ENCODE measurements at regions not wholly inside any gene's neighbourhood (a gene's known extent, or its start where the extent isn't known, plus 50 kb on each side); places are given as distances from the start of the nearest gene placed in this dataset.
"Not testable (repeated sequence)": the region's sequence is repeated elsewhere in the genome, so short reads cannot be mapped to it uniquely, and the experiment has no call there.

DNA sequence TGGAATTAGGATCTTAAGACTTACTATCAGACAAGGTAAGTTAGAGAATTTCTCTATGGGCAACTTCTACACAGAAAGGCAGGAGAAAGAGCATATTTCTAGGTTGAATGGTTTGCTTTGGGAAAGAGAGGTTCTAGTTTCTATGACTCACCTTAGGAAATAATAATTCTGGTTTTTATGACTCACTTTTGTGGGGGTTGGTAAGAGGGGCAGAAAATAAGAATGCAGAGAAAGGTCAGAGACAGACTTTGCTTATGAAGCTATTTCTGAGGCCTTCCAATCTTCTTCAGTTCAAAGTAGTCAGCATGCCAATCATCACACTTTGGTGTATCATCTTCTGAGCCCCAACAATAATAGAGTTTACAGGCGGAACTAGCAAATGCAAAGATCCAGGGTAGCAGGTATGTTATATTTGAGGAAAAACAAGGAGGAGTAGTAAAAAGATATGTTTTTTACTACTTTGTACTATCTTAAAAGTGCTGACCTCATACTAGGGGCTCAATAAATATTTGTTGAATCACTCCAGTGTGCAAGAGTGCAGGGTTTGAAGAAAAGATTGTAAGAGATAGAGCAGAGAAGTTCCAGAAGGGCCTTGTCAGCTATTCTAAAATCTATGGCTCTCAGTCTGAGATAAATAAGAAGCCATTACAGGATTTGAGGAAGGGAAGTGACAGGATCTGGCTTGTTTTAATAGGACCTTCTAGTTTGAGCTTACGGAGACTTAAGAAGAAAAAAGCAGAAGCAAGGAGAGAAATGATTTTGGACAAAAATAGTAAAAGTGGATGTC, 56.7 kb upstream of the LRFN5 start:
- DNase-seq (ENCODE audit: low read depth) = no peak

DNA sequence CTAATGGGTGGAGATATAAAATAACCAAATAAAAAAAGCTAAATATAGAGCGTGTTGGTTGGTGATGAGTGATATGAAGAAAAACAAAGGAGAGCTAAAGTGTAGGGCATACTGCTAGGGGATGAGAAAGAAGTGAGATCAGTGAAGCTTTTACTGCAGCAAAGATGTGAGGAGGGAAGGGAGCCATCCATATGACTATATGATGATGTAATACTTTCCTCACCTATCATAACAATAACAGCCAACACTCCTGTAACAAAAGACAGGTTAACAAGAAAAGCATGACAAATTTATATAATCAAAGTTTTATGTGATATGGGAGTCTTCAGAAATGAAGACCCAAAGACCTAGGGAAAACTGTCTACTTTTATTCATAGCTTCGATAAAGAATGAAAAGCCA, 57.4 kb upstream of the LRFN5 start:
- DNase-seq (ENCODE audit: low read depth) = no peak

DNA sequence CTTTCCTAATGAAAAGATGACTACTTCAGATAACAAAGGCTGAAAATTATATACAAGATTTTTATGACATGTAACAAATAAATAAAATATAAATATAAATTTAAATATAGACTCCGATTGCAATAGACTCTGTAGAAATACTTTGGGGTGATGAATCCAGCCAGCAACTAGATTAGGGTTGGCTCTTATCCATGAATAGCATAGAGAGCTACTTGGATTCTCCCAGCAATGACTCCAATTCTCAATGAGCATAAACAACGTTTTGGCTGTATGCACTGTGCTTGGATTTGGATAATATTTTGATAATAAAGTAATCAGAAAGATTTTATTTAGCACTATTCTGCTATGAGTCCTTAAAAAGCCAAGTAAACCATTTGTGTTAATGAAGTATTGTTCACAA, 58.0 kb upstream of the LRFN5 start:
- DNase-seq (ENCODE audit: low read depth) = no peak

DNA sequence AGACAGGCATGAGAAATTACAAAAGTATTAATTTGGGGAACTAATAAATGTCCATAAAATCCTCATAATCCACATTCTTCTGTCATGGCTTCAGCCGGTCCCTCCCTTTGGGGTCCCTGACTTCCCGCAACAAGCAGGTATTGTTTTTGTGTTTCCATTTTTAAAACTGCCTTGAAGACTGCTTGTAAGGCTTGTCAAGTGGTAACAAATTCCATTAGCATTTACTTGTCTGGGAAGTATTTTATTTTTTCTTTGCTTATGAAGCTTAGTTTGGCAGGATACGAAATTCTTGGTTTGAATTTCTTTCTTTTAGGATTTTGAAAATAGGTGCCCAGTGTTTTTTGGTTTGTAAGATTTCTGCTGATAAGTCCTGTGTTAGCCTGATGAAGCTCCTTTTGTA, 65.3 kb upstream of the LRFN5 start:
- DNase-seq (ENCODE audit: low read depth) = no peak

DNA sequence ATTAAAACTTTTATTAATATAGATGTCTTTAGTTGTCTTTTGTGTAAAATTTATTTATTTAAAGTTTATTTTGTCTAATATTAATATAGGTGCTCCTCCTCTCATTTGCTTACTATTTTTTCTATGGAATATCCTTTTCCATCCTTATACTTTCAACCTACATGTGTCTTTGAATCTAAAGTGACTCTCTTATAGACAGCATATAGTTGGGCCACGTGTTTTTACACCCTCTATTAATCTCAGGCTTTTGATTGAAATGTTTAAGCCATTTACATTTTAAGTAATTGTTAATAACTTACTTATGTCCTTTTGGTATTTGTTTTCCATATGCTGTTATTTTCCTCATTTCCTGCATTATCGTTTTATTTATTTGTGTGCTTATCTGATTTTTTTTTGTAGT, 74.4 kb upstream of the LRFN5 start:
- no peak for DNase-seq (ENCODE audit: low read depth)

DNA sequence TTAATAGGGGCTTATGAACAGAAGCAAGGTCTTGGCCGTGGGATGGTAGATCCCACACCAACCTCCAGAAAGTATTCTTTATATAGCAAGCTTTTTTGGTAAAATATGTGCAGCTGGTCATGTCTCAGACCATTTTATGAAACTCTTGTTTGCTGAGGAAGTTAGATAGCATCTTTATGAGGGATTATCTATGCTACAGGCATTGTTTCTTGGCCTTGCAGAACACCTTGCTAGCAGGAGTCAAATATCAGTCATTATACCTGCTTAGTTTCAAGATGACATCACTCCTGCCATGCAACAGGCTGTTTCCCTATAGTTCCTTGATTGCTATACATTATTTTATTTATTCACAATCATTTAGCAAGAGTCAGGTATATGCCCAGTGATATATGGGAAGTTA, 84.8 kb upstream of the LRFN5 start:
- no peak for DNase-seq (ENCODE audit: low read depth)

DNA sequence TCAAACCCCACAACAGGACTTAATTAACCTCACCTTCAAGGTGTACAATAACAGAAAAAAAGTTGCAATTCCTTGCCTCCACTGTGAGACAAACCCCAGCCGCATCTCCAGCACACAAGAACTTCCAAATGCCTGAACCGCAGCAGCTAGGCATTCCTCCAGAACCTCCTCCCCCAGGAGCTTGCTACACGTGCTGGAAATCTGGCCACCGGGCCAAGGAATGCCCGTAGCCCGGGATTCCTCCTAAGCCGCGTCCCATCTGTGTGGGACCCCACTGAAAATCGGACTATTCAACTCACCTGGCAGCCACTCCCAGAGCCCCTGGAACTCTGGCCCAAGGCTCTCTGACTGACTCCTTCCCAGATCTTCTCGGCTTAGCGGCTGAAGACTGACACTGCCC, 88.6 kb upstream of the LRFN5 start:
- DNase-seq (ENCODE audit: low read depth) = not testable (repeated sequence)

DNA sequence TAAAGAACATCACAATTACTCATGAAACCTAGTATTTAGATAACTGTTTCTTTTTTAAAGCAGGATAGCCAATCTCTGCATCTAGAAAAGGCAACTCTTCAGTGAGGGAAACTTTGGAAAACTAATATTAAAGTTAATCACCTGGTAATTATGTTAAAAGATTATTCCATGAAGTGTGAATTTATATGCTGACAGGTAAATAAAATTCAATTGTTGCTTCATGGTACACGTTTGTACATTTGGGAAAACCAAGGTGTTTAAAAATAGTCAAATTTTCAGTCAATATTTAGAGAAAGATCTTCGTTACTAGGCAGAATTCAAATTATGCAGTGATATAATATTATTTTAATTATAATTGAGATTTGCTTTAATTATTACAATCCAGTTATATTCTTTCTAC, 100.1 kb upstream of the LRFN5 start:
- DNase-seq (ENCODE audit: low read depth) = no peak

DNA sequence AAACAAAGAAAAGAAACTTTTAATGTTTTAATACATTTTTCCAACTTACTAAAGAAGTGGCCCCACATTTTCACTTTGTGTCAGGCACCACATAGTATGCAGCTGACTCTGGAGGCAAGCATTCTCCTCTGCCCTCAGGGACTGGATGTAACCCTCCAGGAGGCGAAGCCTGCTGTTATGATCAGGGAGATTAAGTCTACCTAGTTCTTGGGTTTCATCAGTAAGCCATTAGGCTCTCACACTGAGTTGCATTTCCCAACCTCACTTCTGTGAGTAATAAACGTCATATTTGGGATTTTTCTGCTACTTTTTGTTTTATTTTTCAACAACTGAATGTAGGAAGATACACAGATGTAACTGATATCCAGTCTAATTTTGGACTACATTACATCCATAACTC, 101.2 kb upstream of the LRFN5 start:
- no peak for DNase-seq (ENCODE audit: low read depth)

DNA sequence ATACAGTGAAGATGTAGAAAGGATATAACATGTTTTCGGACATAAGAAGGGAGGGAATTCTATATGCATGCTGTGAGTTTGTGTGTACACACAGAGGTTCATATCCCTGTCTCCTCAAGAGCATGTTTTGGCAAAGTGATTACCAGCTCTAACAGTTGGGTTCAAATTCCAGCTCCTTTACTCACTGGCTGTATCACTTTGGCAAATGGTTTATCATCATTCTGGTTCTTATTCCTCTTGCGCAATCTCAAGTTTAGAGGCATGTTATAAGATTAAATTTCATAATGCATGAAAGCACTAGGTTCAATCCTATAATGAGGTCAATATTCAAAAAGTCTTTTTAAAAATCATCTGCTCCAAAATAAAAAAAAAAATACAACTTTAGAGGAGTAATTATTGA, 107.7 kb upstream of the LRFN5 start:
- no peak for DNase-seq (ENCODE audit: low read depth)

DNA sequence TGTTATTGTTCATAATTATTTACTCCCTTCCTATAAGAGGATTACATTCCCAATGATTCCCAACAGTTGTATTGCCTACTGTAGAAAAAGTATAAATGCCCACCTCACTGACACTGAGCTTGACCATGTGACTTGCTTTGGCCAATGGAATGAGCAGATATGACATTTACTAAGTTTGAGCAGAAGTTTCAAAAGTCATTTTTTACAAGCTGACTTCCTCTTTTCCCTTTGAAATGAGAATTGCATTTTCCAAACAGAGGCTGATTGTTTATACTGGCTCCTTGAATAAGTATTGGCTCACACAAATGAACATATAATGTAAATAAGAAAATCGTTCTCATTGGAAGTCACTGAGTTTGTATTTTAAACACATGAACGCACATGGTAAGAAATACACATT, 116.4 kb upstream of the LRFN5 start:
- no peak for DNase-seq (ENCODE audit: low read depth)

DNA sequence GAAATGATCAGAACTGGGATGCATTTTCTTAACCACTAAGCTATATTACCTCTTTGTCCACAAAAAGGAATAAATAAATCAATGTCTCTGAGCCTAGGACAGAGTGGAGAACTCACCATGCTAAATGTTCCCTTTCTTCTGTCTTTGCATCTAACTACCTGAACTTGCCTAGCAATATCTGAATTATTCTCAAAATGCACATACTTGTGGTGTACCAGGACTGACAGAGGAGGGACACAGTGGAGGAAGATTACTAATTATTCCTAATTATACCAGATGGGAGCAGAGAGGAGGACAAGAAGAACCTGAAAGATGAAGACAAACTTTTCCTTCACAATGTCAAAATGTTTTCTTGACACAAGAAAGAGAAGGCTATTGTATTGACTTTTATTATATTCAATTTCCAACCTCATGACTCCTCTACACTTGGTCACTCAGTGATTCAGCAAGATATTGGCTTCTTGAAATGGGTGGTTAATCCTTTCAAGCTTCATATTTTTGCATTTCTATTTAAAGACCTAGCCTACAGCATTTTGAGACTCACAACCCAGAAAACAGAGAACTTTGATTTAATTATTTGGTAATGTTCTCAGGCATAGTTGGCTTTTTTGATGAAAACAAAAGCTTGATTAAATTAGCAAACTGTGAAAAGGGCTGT, 117.2 kb upstream of the LRFN5 start:
- no peak for DNase-seq (ENCODE audit: low read depth)

DNA sequence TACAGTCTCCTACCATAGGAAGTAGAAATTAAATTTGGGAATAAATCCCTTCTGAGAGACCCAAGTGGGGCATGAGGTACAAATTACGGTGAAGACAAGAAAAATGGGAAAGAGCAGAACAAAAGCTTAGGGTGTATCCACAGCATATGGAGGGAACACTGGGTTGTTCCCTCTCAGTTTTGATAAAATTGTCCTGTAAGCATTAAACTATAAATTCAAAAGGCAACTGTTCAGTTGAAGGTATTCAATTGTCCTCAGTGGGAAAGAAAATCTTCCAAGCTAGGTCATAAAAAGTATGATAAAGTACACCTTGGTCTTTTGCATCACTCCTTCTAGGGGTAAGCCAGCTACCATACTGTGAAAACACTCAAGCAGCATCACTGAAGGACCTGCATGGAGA, 118.3 kb upstream of the LRFN5 start:
- no peak for DNase-seq (ENCODE audit: low read depth)

DNA sequence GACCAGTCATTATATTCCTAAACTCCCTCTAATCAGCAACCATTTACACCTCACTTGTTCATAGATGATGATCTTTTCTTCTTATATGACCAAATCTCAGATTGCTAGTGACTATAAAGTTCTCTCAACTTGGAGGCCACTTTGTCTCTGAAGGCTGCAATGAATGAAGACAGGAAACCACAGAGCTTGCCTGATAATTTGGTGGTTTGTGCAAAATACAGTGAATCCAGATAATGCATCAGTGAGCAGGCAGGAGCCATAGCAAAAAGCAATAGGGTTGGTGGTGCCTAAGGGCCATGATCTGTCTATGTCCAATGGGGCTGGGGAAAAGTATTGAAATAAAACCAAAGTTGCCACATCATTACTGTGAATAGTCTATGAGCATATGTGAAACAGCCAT, 123.8 kb upstream of the LRFN5 start:
- no peak for DNase-seq (ENCODE audit: low read depth)

DNA sequence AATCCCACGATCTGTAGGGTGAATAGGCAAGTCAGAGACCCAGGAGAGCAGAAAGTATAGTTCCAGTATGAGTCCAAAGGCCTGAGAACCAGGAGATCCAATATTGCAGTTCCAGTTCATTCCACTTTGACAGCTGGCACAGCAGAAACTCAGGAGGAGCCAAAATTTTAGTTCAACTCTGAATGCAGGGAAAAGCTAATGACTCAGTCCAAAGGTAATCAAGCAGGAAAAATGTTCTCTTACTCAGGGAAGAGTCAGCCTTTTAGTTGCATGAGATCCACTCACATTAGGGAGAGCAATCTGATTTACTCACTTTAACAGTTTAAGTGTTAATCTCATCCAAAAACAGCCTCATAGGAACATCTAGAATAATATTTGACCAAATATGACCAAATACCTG, 130.2 kb upstream of the LRFN5 start:
- no peak for DNase-seq (ENCODE audit: low read depth)

DNA sequence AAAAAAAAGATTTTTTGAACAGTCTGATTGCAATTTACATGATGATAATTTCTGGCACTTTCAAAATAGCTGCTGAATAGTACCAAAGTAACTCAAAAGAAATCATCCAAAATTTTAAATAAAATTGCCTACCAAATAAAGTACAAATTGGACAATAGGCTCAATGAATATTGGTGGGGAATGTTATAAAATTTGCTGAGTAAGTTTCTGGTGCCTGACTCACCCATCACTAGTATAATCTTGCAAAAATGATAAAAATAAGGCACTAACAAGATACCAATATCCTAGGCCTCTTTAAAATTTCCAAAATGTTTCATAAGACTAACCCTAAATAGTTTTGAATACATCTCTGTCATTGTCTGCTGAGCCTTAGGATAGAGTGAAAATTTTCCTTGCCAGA, 145.3 kb upstream of the LRFN5 start:
- no peak for DNase-seq (ENCODE audit: low read depth)

DNA sequence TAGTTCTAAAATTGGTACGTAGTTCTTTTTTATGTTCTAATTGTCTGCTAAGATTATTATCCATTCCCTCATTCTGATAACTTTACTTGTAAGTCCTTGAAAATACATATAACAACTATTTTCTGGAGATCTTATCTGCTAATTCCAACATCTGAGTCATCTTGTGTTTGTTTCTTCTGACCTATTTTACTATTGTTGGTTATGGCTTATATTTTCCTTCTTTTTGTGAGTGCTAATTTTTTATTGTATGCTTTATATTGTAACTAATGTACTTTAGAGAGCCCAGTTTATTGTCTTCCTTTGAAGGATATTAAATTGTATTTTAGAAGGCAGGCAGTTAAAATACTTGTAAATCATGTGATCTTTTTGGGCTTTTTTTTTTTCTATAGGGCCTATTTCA, 149.3 kb upstream of the LRFN5 start:
- no peak for DNase-seq (ENCODE audit: low read depth)

DNA sequence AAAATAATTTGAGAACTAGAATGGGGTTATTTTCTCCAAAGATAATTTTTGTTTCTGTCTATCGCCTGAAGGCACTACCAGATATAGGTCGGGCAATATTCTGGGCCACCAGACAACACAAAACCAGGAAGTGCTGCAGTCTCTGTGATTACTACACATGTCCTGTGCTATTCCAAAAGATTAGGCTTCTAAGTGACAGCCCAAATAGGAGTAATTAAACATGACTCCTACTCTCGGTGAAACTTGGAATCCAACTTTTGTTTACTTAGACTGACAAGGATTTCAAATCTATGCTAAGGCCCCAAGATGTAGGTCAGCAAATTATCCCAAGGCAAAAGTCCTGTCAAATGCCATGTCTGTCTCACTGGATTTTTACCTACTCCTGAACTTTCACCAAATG, 157.6 kb upstream of the LRFN5 start:
- DNase-seq (ENCODE audit: low read depth) = no peak

DNA sequence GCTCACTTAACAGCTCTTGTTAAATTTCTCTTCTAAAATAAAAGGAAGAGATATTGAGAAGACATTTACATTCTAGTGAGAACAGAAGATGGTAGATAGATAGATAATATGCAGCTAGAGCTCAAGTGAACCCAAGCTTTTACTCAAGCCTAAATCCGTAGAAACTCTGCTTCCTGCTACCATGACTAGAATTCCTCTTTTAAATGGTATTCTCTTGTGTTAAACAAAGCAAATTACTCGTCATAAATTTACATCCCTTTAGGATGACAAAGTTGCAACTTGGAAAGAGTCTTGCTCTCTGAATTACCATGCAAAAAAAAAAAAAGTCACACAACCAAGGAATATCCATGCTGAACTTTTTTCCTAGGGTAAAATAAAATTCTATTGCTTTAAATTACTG, 160.7 kb upstream of the LRFN5 start:
- no peak for DNase-seq (ENCODE audit: low read depth)

DNA sequence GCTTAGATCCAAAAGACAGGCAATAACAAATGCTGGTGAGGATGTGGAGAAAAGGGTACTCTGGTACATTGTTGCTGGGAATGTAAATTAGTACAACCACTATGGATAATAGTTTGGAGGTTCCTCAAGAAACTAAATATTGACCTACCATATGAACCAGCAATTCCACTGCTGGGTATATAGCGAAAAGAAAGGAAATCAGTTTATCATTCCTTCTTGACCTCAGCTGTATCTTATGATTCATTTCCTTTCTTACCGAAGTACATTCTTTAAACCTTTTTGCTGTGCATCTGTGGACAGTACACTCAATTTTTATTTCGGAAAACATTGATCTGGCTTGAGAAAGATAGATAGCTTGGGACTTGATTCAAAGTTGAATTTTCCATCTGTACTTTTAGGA, 183.2 kb upstream of the LRFN5 start:
- no peak for DNase-seq (ENCODE audit: low read depth)

DNA sequence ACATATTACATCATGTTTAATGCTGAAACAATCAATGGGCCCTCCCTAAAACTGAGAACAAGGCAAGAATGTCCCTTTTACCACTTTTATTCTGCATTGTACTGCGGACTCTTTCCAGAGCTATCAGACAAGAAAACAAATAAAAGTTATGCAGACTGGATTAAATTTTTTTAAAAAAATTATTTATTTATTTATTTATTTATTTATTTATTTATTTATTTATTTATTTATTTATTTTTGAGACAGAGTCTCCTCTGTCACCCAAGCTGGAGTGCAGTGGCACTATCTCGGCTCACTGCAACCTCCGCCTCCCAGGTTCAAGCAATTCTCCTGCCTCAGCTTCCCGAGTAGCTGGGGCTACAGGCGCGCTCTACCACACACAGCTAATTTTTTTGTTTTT, 185.4 kb upstream of the LRFN5 start:
- not testable (repeated sequence) for DNase-seq (ENCODE audit: low read depth)

DNA sequence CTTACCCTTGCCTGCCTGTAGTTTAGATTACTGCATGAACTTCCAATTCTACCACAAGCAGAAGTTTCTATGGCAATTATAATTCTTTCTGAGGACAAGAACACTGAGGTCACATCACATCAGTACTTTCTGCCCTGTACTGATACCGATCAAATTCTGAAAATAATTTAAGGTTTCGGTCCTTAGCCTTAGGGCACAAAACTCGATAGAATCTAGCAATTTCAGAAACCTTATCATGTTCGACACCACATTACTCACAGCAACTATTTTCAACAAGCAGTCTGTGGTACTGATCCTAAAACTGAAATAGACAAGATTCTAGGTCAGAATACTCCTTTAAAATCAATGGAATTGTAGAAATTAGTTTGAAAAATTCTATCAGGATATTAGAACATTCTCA, 187.0 kb upstream of the LRFN5 start:
- no peak for DNase-seq (ENCODE audit: low read depth)

DNA sequence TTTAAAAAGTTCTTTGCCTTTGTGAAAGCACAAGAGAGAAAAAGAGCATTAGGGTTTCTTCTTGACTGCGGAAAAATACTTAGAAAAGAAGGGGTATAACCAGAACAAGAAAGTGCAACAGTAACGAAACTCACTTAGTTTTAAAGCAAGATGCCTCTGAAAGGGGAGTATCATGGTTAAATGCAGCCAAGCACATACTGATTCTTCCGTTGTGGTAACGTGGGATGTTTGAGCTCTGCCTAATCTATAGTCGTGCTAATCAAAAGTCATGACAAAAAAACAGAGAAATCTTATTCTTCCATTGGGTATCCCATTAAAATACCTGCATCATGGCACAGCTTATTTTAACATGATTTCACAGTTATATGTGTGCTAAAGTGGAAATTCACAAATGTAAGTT, 187.8 kb upstream of the LRFN5 start:
- no peak for DNase-seq (ENCODE audit: low read depth)

DNA sequence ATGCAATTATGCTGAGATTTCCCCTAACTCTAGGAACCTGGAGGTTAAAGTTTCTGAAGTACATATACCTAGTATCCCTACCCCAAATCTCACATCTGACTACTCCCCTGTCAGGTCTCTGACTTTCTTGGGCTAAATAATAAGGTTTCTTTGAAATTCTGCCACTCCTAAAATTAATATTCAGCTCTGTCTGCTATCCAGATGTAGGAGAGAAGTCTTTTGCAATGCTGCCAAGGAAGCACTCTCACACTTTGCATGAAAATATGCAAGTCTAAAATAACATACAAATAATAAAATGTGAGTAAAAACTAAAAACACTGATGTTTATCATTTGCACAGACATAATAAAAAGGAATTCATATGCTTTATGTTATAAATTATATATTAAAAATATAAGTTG, 196.9 kb upstream of the LRFN5 start:
- no peak for DNase-seq (ENCODE audit: low read depth)
